GM19238 (cell line): ENCODE measurements at regions not wholly inside any gene's neighbourhood (a gene's known extent, or its start where the extent isn't known, plus 50 kb on each side); places are given as distances from the start of the nearest gene placed in this dataset.
"Not testable (repeated sequence)": the region's sequence is repeated elsewhere in the genome, so short reads cannot be mapped to it uniquely, and the experiment has no call there.

Experiments
- DNase-seq: peaks from one replicate; pipeline ENCODE4 v3.0.0; 2011; ENCODE audit warnings: low spot score; ENCODE audit not compliant: insufficient read length

GRCh38 chr11:121358760-121359159 is 66.2 kb downstream of the SC5D start:
- DNase-seq, result no peak

- DNase-seq, result no peak
Observed at GRCh38 chr11:121359591-121359990, 67.0 kb downstream of the SC5D start.

- not testable (repeated sequence) for DNase-seq
Observed at GRCh38 chr11:121362955-121363354, 70.4 kb downstream of the SC5D start.

- no peak for DNase-seq
Observed at GRCh38 chr11:121365304-121365703, 72.7 kb downstream of the SC5D start.

- DNase-seq, result no peak
Observed at GRCh38 chr11:121366038-121366437, 73.5 kb downstream of the SC5D start.

- peak; percentile 72 for DNase-seq
Observed at GRCh38 chr11:121367001-121367843, 74.7 kb downstream of the SC5D start.

- no peak for DNase-seq
Observed at GRCh38 chr11:121367844-121368225, 75.3 kb downstream of the SC5D start.

- DNase-seq, result no peak
Observed at GRCh38 chr11:121368364-121369240, 76.0 kb downstream of the SC5D start.

- no peak for DNase-seq
Observed at GRCh38 chr11:121369366-121369765, 76.8 kb downstream of the SC5D start.

GRCh38 chr11:121372028-121372427 is 79.5 kb downstream of the SC5D start:
- DNase-seq, result no peak

- peak; percentile 30 for DNase-seq
Observed at GRCh38 chr11:121372671-121373429, 79.3 kb upstream of the SORL1 start.

GRCh38 chr11:121374286-121374985 is 77.7 kb upstream of the SORL1 start:
- DNase-seq, result no peak

- DNase-seq, result no peak
Observed at GRCh38 chr11:121376130-121376529, 76.0 kb upstream of the SORL1 start.

GRCh38 chr11:121379145-121379810 is 72.8 kb upstream of the SORL1 start:
- not testable (repeated sequence) for DNase-seq

GRCh38 chr11:121383716-121384115 is 68.4 kb upstream of the SORL1 start:
- DNase-seq, result no peak

- no peak for DNase-seq
Observed at GRCh38 chr11:121385688-121386087, 66.4 kb upstream of the SORL1 start.
